ENCODE measurements at regions not wholly inside any gene's neighbourhood (a gene's known extent, or its start where the extent isn't known, plus 50 kb on each side); places are given as distances from the start of the nearest gene placed in this dataset.

DNA sequence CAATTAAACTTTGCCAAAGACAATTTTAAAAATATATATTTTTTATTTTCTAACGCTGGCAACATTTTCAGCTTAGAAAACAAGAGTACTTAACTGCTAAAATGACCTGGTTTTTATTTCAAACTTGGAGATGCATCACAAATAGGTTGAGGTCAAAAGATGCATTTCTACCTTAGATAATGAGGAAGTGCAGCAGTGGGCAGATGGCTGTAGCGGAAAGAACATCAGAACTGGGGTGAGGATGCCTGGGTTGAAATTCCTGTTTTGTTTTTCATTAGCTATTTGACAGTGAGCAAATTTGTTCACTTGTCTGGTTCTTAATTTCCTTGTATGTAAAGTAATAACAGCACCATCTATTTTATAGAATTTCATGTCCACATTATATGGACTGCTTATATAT lies 524.8 kb upstream of the KLF4 start:
- Histone ChIP-seq H3K27me3 (ENCODE audit: control insufficient read depth in 4 of 4, insufficient read depth in 4 of 4, low read length in 3 of 4) (no peaks in the 10 kb centered on the region), H3K4me1 (ENCODE audit: control insufficient read depth in 4 of 4, insufficient read depth in 4 of 4, low read length in 3 of 4) (no peaks in the 10 kb centered on the region), H3K9me3 (ENCODE audit: control insufficient read depth in 4 of 4, low read length in 3 of 4) (no peaks in the 10 kb centered on the region), H3K27ac (ENCODE audit: low read depth in 1 of 2, low read length in 2 of 2) (no peak overlapping the region), H3K9ac (ENCODE audit: low read depth in 1 of 2, low read length in 2 of 2) (no peak overlapping the region), H3K36me3 (ENCODE audit: control insufficient read depth in 4 of 4, insufficient read depth in 3 of 4, low read depth in 1 of 4, low read length in 3 of 4) (no peaks in the 10 kb centered on the region), H3K4me3 (ENCODE audit: low read depth in 1 of 3, low read length in 3 of 3) (no peak overlapping the region)
- DNase-seq (ENCODE audit: low spot score) = no peak
- 76% methylated on average over 2 of the region's 2 CpGs for WGBS
- no peak for TF ChIP-seq FOXA2 (IDR thresholded peaks at IDR 0.05)
- no peak for TF ChIP-seq EGR1 (IDR thresholded peaks at IDR 0.05; ENCODE audit: low read depth in 2 of 2)
- no peak for TF ChIP-seq SP1 (IDR thresholded peaks at IDR 0.05)
- TF ChIP-seq, protein P1, sequence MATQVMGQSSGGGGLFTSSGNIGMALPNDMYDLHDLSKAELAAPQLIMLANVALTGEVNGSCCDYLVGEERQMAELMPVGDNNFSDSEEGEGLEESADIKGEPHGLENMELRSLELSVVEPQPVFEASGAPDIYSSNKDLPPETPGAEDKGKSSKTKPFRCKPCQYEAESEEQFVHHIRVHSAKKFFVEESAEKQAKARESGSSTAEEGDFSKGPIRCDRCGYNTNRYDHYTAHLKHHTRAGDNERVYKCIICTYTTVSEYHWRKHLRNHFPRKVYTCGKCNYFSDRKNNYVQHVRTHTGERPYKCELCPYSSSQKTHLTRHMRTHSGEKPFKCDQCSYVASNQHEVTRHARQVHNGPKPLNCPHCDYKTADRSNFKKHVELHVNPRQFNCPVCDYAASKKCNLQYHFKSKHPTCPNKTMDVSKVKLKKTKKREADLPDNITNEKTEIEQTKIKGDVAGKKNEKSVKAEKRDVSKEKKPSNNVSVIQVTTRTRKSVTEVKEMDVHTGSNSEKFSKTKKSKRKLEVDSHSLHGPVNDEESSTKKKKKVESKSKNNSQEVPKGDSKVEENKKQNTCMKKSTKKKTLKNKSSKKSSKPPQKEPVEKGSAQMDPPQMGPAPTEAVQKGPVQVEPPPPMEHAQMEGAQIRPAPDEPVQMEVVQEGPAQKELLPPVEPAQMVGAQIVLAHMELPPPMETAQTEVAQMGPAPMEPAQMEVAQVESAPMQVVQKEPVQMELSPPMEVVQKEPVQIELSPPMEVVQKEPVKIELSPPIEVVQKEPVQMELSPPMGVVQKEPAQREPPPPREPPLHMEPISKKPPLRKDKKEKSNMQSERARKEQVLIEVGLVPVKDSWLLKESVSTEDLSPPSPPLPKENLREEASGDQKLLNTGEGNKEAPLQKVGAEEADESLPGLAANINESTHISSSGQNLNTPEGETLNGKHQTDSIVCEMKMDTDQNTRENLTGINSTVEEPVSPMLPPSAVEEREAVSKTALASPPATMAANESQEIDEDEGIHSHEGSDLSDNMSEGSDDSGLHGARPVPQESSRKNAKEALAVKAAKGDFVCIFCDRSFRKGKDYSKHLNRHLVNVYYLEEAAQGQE (IDR thresholded peaks at IDR 0.05) = no peak
- TF ChIP-seq FOXA1 (IDR thresholded peaks at IDR 0.05) = no peak
- TF ChIP-seq, protein P2, sequence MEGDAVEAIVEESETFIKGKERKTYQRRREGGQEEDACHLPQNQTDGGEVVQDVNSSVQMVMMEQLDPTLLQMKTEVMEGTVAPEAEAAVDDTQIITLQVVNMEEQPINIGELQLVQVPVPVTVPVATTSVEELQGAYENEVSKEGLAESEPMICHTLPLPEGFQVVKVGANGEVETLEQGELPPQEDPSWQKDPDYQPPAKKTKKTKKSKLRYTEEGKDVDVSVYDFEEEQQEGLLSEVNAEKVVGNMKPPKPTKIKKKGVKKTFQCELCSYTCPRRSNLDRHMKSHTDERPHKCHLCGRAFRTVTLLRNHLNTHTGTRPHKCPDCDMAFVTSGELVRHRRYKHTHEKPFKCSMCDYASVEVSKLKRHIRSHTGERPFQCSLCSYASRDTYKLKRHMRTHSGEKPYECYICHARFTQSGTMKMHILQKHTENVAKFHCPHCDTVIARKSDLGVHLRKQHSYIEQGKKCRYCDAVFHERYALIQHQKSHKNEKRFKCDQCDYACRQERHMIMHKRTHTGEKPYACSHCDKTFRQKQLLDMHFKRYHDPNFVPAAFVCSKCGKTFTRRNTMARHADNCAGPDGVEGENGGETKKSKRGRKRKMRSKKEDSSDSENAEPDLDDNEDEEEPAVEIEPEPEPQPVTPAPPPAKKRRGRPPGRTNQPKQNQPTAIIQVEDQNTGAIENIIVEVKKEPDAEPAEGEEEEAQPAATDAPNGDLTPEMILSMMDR (IDR thresholded peaks at IDR 0.05; ENCODE audit: low read depth, low read length, missing input control) = no peak
- TF ChIP-seq, protein P3, sequence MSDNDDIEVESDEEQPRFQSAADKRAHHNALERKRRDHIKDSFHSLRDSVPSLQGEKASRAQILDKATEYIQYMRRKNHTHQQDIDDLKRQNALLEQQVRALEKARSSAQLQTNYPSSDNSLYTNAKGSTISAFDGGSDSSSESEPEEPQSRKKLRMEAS (IDR thresholded peaks at IDR 0.05) = no peak
- TF ChIP-seq HNF4A (conservative IDR thresholded peaks at IDR 0.05) = no peak

DNA sequence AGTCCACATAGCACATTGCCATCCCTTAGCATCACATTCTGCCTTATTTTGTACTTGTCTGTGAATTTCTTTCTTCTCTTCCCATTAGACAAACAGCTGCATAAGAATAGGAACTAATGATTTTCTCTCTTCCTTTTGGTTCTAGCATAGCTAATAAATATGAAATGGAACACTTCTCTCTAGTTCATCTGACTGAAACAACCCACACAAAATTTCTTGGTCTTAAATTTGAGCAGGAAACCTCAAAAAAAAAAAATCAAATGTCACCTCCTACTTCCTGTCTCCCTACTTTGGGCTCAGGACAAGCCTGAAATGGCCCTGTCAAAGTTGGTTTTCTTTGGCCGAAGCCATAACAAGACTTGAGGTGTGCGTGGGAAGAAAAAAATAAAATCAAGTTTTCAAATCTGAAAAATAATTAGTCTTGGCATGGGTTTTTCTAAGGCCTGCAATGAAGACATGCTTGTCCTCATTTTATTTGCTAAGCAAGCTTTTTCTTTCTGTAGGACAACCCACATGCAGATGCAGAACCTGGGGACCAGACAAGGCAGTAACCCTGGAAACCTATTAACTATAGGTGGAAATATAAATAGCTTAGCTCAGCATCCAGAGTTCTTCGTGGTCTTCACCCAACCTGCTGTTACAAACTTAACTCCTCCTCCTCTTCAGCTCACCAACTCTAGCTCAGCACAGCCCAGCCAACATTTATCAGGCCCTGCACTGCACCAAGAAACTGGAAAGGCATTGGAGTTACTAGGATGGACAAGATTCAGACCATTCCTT lies 523.5 kb upstream of the KLF4 start:
- H3K4me3 ChIP-seq (ENCODE audit: low read depth in 1 of 3, low read length in 3 of 3) = no peak overlapping the region
- no peaks in the 10 kb centered on the region for H3K9me3 ChIP-seq (ENCODE audit: control insufficient read depth in 4 of 4, low read length in 3 of 4)
- no peak overlapping the region for H3K9ac ChIP-seq (ENCODE audit: low read depth in 1 of 2, low read length in 2 of 2)
- WGBS = 77% methylated on average over 3 of the region's 3 CpGs
- no peaks in the 10 kb centered on the region for H3K4me1 ChIP-seq (ENCODE audit: control insufficient read depth in 4 of 4, insufficient read depth in 4 of 4, low read length in 3 of 4)
- H3K27ac ChIP-seq (ENCODE audit: low read depth in 1 of 2, low read length in 2 of 2) = no peak overlapping the region
- H3K27me3 ChIP-seq (ENCODE audit: control insufficient read depth in 4 of 4, insufficient read depth in 4 of 4, low read length in 3 of 4) = no peaks in the 10 kb centered on the region
- no peaks in the 10 kb centered on the region for H3K36me3 ChIP-seq (ENCODE audit: control insufficient read depth in 4 of 4, insufficient read depth in 3 of 4, low read depth in 1 of 4, low read length in 3 of 4)
- DNase-seq (ENCODE audit: low spot score) = no peak
- TF ChIP-seq JUND (IDR thresholded peaks at IDR 0.05) = no peak
- no peak for TF ChIP-seq FOXA2 (IDR thresholded peaks at IDR 0.05)
- TF ChIP-seq YY1 (IDR thresholded peaks at IDR 0.05) = no peak
- TF ChIP-seq, protein P4, sequence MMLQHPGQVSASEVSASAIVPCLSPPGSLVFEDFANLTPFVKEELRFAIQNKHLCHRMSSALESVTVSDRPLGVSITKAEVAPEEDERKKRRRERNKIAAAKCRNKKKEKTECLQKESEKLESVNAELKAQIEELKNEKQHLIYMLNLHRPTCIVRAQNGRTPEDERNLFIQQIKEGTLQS (IDR thresholded peaks at IDR 0.05) = no peak
- TF ChIP-seq SP1 (IDR thresholded peaks at IDR 0.05) = no peak
- TF ChIP-seq, protein P5, sequence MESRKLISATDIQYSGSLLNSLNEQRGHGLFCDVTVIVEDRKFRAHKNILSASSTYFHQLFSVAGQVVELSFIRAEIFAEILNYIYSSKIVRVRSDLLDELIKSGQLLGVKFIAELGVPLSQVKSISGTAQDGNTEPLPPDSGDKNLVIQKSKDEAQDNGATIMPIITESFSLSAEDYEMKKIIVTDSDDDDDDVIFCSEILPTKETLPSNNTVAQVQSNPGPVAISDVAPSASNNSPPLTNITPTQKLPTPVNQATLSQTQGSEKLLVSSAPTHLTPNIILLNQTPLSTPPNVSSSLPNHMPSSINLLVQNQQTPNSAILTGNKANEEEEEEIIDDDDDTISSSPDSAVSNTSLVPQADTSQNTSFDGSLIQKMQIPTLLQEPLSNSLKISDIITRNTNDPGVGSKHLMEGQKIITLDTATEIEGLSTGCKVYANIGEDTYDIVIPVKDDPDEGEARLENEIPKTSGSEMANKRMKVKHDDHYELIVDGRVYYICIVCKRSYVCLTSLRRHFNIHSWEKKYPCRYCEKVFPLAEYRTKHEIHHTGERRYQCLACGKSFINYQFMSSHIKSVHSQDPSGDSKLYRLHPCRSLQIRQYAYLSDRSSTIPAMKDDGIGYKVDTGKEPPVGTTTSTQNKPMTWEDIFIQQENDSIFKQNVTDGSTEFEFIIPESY (IDR thresholded peaks at IDR 0.05) = no peak
- TF ChIP-seq GABPA (IDR thresholded peaks at IDR 0.05 in 1 of 2, conservative IDR thresholded peaks at IDR 0.05 in 1 of 2) = no peak
- TF ChIP-seq, protein P1 (IDR thresholded peaks at IDR 0.05) = no peak
- no peak for TF ChIP-seq TAF1 (conservative IDR thresholded peaks at IDR 0.05)
- TF ChIP-seq NR2F2 (IDR thresholded peaks at IDR 0.05) = no peak
- TF ChIP-seq RAD21 (IDR thresholded peaks at IDR 0.05) = no peak
- TF ChIP-seq RXRA (IDR thresholded peaks at IDR 0.05) = no peak
- TF ChIP-seq HNF4G (IDR thresholded peaks at IDR 0.05) = no peak
- TF ChIP-seq, protein P2 (IDR thresholded peaks at IDR 0.05; ENCODE audit: low read depth, low read length, missing input control) = no peak
- TF ChIP-seq EGR1 (IDR thresholded peaks at IDR 0.05; ENCODE audit: low read depth in 2 of 2) = no peak
